Brain microvascular endothelial cell (primary cell): ENCODE measurements at regions not wholly inside any gene's neighbourhood (a gene's known extent, or its start where the extent isn't known, plus 50 kb on each side); places are given as distances from the start of the nearest gene placed in this dataset.

Source experiments
- DNase-seq: peaks from one replicate; pipeline ENCODE4 v3.0.0-alpha.2; 2020
- H3K27ac ChIP-seq: fragments of 250-450 bp; sonication (Bioruptor Pico); 2 replicates; pipeline ENCODE4 v1.5.1; 2020; ENCODE audit warnings: mild to moderate bottlenecking, moderate library complexity
- H3K27me3 ChIP-seq: fragments of 250-450 bp; sonication (Bioruptor Pico); replicated peaks from 2 replicates; pipeline ENCODE4 v1.5.1; 2020; ENCODE audit warnings: mild to moderate bottlenecking
- H3K36me3 ChIP-seq: fragments of 250-450 bp; sonication (Bioruptor Pico); replicated peaks from 2 replicates; pipeline ENCODE4 v1.5.1; 2020; ENCODE audit warnings: mild to moderate bottlenecking
- H3K4me3 ChIP-seq: 2 replicates; pipeline ENCODE4 v1.5.1; 2011; ENCODE audit warnings: low read depth, mild to moderate bottlenecking, control low read depth, low read length, moderate library complexity
- CTCF ChIP-seq: IDR thresholded peaks from 2 replicates; pipeline ENCODE4 v1.5.1; 2011; ENCODE audit warnings: low read depth, mild to moderate bottlenecking, moderate library complexity, low read length, control low read depth, inconsistent platforms; ENCODE audit errors: missing control alignments
- in situ Hi-C: cut with HindIII; loops from 2 replicates; pipeline ENCODE4 v1.10.0; 2017; ENCODE audit warnings: low sequenced_read_pairs, low pct_ligation_motif_present

GRCh38 chr21:35915030-35915429, 145.3 kb downstream of the SETD4 start:
- no peaks in the 10 kb centered on the region for H3K36me3 ChIP-seq
- DNase-seq = no peak
- TF ChIP-seq CTCF = no peak
- H3K27ac ChIP-seq = no peak overlapping the region
- H3K4me3 ChIP-seq = no peak overlapping the region
- in situ Hi-C loops = no loop called here
- no peaks in the 10 kb centered on the region for H3K27me3 ChIP-seq

GRCh38 chr21:35911412-35912191, 148.7 kb downstream of the SETD4 start:
- no peak for DNase-seq
- H3K36me3 ChIP-seq = no peaks in the 10 kb centered on the region
- no peak overlapping the region for H3K4me3 ChIP-seq
- H3K27me3 ChIP-seq = no peaks in the 10 kb centered on the region
- in situ Hi-C loops = no loop called here
- H3K27ac ChIP-seq = no peak overlapping the region
- no peak for TF ChIP-seq CTCF

- no peak for DNase-seq
- no peaks in the 10 kb centered on the region for H3K27me3 ChIP-seq
- peak overlapping the region; percentile 53 for H3K27ac ChIP-seq
- H3K36me3 ChIP-seq = no peaks in the 10 kb centered on the region
- no peak overlapping the region for H3K4me3 ChIP-seq
- TF ChIP-seq CTCF = no peak
- in situ Hi-C loops = no loop called here
Observed at GRCh38 chr21:35909456-35910223, 150.7 kb downstream of the SETD4 start.

GRCh38 chr21:35908311-35909078, 151.8 kb downstream of the SETD4 start:
- Histone ChIP-seq H3K4me3 (no peak overlapping the region), H3K27me3 (no peaks in the 10 kb centered on the region), H3K36me3 (no peaks in the 10 kb centered on the region), H3K27ac (no peak overlapping the region)
- in situ Hi-C loops = no loop called here
- DNase-seq = no peak
- TF ChIP-seq CTCF = no peak

GRCh38 chr21:35906586-35906985, 153.7 kb downstream of the SETD4 start:
- Histone ChIP-seq H3K27ac (no peak overlapping the region), H3K36me3 (no peaks in the 10 kb centered on the region), H3K27me3 (no peaks in the 10 kb centered on the region), H3K4me3 (no peak overlapping the region)
- no peak for TF ChIP-seq CTCF
- DNase-seq = no peak
- in situ Hi-C loops = no loop called here
